Right ventricle myocardium superior (tissue), 1 donor: ENCODE measurements at regions not wholly inside any gene's neighbourhood (a gene's known extent, or its start where the extent isn't known, plus 50 kb on each side); places are given as distances from the start of the nearest gene placed in this dataset.
"Not testable (repeated sequence)": the region's sequence is repeated elsewhere in the genome, so short reads cannot be mapped to it uniquely, and the experiment has no call there.

Experiments used
- ATAC-seq: fragments of 200-7000 bp; cut with Tn5 transposase; one replicate; pipeline ENCODE4 v1.9.1; 2020; ENCODE audit warnings: mild to moderate bottlenecking; ENCODE audit not compliant: poor library complexity
- DNase-seq: peaks from one replicate; pipeline ENCODE4 v3.0.0-alpha.2; 2020
- intact Hi-C: fragments of 100-400 bp; cut with DNase I; formaldehyde crosslinking; loops from one replicate; pipeline ENCODE4 v1.11.2; 2022
- donor health status: DM: no; HTN: yes; CAD: no; lungs with severe emphysema.

- intact Hi-C loops, result no loop called here
- no peak for ATAC-seq
- no peak for DNase-seq
Measured at GRCh38 chr3:35114686-35115085, 524.6 kb upstream of the ARPP21 start.

GRCh38 chr3:35120026-35120425 lies 519.3 kb upstream of the ARPP21 start:
- DNase-seq (no peak), ATAC-seq (no peak)
- intact Hi-C loops, result no loop called here

- DNase-seq (no peak), ATAC-seq (no peak)
- intact Hi-C loops, result no loop called here
Measured at GRCh38 chr3:35137612-35138011, 501.7 kb upstream of the ARPP21 start.

- DNase-seq (no peak), ATAC-seq (no peak)
- intact Hi-C loops, result no loop called here
Measured at GRCh38 chr3:35141406-35141805, 497.9 kb upstream of the ARPP21 start.

GRCh38 chr3:35144011-35144410 lies 495.3 kb upstream of the ARPP21 start:
- intact Hi-C loops, result no loop called here
- DNase-seq (no peak), ATAC-seq (no peak)

- ATAC-seq, intact Hi-C loops, DNase-seq: not testable (repeated sequence)
Measured at GRCh38 chr3:35146256-35147035, 492.9 kb upstream of the ARPP21 start.

- DNase-seq, result no peak
- intact Hi-C loops, result no loop called here
Measured at GRCh38 chr3:35183927-35184675, 455.2 kb upstream of the ARPP21 start.

GRCh38 chr3:35184775-35185174 lies 454.6 kb upstream of the ARPP21 start:
- intact Hi-C loops, result no loop called here
- no peak for DNase-seq
- no peak for ATAC-seq

More at GRCh38 chr3:35183927-35184675, 455.2 kb upstream of the ARPP21 start:
- no peak for ATAC-seq

- ATAC-seq (no peak), DNase-seq (no peak)
- intact Hi-C loops, result no loop called here
Measured at GRCh38 chr3:35187908-35188307, 451.4 kb upstream of the ARPP21 start.

GRCh38 chr3:35194666-35195065 lies 444.7 kb upstream of the ARPP21 start:
- no peak for DNase-seq
- no peak for ATAC-seq
- intact Hi-C loops, result no loop called here

- intact Hi-C loops, result no loop called here
Measured at GRCh38 chr3:35198857-35199256, 440.5 kb upstream of the ARPP21 start.

GRCh38 chr3:35200056-35200455 lies 439.3 kb upstream of the ARPP21 start:
- intact Hi-C loops, result no loop called here
- no peak for DNase-seq
- ATAC-seq, result no peak

More at GRCh38 chr3:35198857-35199256, 440.5 kb upstream of the ARPP21 start:
- ATAC-seq (no peak), DNase-seq (no peak)

GRCh38 chr3:35201211-35201610 lies 438.1 kb upstream of the ARPP21 start:
- intact Hi-C loops, result no loop called here
- no peak for ATAC-seq
- DNase-seq, result no peak

- DNase-seq (peak; percentile 31), ATAC-seq (no peak)
- intact Hi-C loops, result no loop called here
Measured at GRCh38 chr3:35215525-35216500, 423.5 kb upstream of the ARPP21 start.

- DNase-seq, result no peak
- intact Hi-C loops, result no loop called here
- no peak for ATAC-seq
Measured at GRCh38 chr3:35216501-35217266, 422.6 kb upstream of the ARPP21 start.

GRCh38 chr3:35223632-35224394 lies 415.5 kb upstream of the ARPP21 start:
- ATAC-seq, result no peak
- DNase-seq, result no peak
- intact Hi-C loops, result no loop called here

GRCh38 chr3:35224565-35225295 lies 414.6 kb upstream of the ARPP21 start:
- no peak for DNase-seq
- ATAC-seq, result no peak
- intact Hi-C loops, result no loop called here
